ENCODE measurements at regions not wholly inside any gene's neighbourhood (a gene's known extent, or its start where the extent isn't known, plus 50 kb on each side); places are given as distances from the start of the nearest gene placed in this dataset.
"Not testable (repeated sequence)": the region's sequence is repeated elsewhere in the genome, so short reads cannot be mapped to it uniquely, and the experiment has no call there.

DNA sequence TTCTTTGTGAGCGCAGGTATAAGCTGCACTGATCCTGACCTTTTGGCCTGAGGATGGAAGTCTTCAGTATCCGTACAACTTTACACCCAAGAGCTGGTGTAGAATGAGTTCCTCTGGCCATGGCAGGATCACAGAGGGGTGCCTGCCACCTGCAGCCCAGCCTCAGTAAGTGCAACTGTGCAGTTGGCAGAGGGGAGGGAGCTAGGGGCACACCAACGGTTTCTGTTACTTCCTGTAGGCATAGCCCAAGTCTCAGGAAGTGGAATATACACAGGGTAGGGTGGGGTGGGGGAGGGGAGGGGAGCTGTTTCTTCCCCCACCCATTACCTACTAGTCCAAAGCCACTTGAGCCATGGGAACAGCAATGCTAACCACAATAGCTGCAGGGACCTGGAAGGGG lies 85.4 kb upstream of the GBA3 start:
- intact Hi-C loops (cut with DNase I): loop anchor here (1.0 kb wide), 1 partner anchor 196 kb away; no protein-coding TSS in a partner anchor

DNA sequence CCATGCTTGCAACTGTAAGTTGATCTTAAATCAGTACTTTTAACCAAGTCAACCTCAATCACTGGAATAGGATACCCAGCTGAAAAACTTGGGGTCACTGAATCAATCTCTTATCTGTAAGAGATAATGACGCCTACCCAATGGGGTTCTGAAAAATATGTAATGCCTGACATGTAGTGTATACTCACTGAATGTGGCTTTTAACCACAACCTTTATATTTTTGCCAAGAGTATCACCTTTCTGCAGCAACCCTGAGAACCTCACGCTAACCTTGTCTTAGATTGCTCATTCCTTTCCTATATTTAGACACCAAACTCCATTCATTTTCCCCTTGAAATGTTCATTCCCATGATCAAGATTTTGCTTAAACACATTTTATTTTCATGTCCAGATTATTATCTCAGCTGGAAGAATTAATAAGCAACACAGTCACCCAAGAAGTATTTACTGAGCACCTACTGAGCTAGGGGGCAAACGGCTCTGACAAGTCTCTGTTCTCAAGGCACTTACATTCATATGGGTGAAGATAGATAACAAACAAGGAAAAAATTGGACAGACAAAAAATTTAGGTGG lies 82.7 kb upstream of the GBA3 start:
- H3K36me3 ChIP-seq; intact Hi-C loops (cut with DNase I); H3K4me3 ChIP-seq; H3K27me3 ChIP-seq; H3K4me1 ChIP-seq; DNase-seq (ENCODE audit: low spot score in 2 of 2); H3K9me3 ChIP-seq; H3K27ac ChIP-seq: not testable (repeated sequence)

More for the DNA sequence above, 85.4 kb upstream of the GBA3 start:
- DNase-seq (ENCODE audit: low spot score in 2 of 2): no peak
- H3K36me3 ChIP-seq: no peaks in the 10 kb centered on the region
- TF ChIP-seq, protein P1, sequence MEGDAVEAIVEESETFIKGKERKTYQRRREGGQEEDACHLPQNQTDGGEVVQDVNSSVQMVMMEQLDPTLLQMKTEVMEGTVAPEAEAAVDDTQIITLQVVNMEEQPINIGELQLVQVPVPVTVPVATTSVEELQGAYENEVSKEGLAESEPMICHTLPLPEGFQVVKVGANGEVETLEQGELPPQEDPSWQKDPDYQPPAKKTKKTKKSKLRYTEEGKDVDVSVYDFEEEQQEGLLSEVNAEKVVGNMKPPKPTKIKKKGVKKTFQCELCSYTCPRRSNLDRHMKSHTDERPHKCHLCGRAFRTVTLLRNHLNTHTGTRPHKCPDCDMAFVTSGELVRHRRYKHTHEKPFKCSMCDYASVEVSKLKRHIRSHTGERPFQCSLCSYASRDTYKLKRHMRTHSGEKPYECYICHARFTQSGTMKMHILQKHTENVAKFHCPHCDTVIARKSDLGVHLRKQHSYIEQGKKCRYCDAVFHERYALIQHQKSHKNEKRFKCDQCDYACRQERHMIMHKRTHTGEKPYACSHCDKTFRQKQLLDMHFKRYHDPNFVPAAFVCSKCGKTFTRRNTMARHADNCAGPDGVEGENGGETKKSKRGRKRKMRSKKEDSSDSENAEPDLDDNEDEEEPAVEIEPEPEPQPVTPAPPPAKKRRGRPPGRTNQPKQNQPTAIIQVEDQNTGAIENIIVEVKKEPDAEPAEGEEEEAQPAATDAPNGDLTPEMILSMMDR (IDR thresholded peaks at IDR 0.05): peak; percentile 13 to 63 (median 57)
- no peaks in the 10 kb centered on the region for H3K27me3 ChIP-seq
- H3K4me3 ChIP-seq: no peak overlapping the region
- H3K27ac ChIP-seq: no peak overlapping the region
- no peaks in the 10 kb centered on the region for H3K9me3 ChIP-seq
- no peaks in the 10 kb centered on the region for H3K4me1 ChIP-seq

GRCh38 chr4:22614114-22614513 lies 78.6 kb upstream of the GBA3 start:
- H3K9me3 ChIP-seq: no peaks in the 10 kb centered on the region
- no peak for DNase-seq (ENCODE audit: low spot score in 2 of 2)
- TF ChIP-seq, protein P1 (IDR thresholded peaks at IDR 0.05): no peak
- H3K27me3 ChIP-seq: no peaks in the 10 kb centered on the region
- no peak overlapping the region for H3K27ac ChIP-seq
- no peaks in the 10 kb centered on the region for H3K36me3 ChIP-seq
- intact Hi-C loops (cut with DNase I): no loop called here
- H3K4me1 ChIP-seq: no peaks in the 10 kb centered on the region
- H3K4me3 ChIP-seq: no peak overlapping the region

DNA sequence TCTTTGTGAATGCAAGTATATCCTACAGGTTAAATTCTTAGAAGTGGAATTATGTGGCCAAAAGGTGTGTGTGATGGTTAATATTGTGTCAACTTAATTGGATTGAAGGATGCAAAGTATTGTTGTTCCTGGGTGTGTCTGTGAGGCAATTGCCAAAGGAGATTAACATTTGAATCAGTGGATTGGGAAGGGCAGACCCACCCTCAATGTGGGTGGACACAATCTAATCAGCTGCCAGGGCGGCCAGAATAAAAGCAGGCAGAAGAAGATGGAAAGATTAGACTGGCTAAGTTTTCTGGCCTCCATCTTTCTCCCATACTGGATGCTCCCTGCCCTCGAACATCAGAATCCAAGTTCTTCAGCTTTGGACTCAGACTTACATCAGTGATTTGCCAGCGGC lies 76.2 kb upstream of the GBA3 start:
- Histone ChIP-seq H3K27me3 (no peaks in the 10 kb centered on the region), H3K27ac (no peak overlapping the region), H3K4me1 (no peaks in the 10 kb centered on the region), H3K9me3 (no peaks in the 10 kb centered on the region), H3K36me3 (no peaks in the 10 kb centered on the region), H3K4me3 (no peak overlapping the region)
- TF ChIP-seq, protein P1 (IDR thresholded peaks at IDR 0.05): no peak
- intact Hi-C loops (cut with DNase I): no loop called here
- DNase-seq (ENCODE audit: low spot score in 2 of 2): no peak

GRCh38 chr4:22620144-22620543 lies 72.6 kb upstream of the GBA3 start:
- H3K4me3 ChIP-seq; H3K9me3 ChIP-seq; H3K27ac ChIP-seq; H3K27me3 ChIP-seq; DNase-seq (ENCODE audit: low spot score in 2 of 2); H3K36me3 ChIP-seq; intact Hi-C loops (cut with DNase I); H3K4me1 ChIP-seq: not testable (repeated sequence)

- intact Hi-C loops (cut with DNase I): not testable (repeated sequence)
Observed at GRCh38 chr4:22621970-22622369, 70.8 kb upstream of the GBA3 start.

GRCh38 chr4:22624002-22624401 lies 68.7 kb upstream of the GBA3 start:
- DNase-seq (ENCODE audit: low spot score in 2 of 2); H3K4me3 ChIP-seq; H3K36me3 ChIP-seq; H3K27me3 ChIP-seq; H3K9me3 ChIP-seq; intact Hi-C loops (cut with DNase I); H3K4me1 ChIP-seq; H3K27ac ChIP-seq: not testable (repeated sequence)

More at GRCh38 chr4:22621970-22622369, 70.8 kb upstream of the GBA3 start:
- not testable (repeated sequence) for H3K27ac ChIP-seq; H3K36me3 ChIP-seq; H3K4me1 ChIP-seq; H3K9me3 ChIP-seq; DNase-seq (ENCODE audit: low spot score in 2 of 2); H3K27me3 ChIP-seq; H3K4me3 ChIP-seq

GRCh38 chr4:22625311-22625710 lies 67.4 kb upstream of the GBA3 start:
- Histone ChIP-seq H3K4me1 (no peaks in the 10 kb centered on the region), H3K36me3 (no peaks in the 10 kb centered on the region)

DNA sequence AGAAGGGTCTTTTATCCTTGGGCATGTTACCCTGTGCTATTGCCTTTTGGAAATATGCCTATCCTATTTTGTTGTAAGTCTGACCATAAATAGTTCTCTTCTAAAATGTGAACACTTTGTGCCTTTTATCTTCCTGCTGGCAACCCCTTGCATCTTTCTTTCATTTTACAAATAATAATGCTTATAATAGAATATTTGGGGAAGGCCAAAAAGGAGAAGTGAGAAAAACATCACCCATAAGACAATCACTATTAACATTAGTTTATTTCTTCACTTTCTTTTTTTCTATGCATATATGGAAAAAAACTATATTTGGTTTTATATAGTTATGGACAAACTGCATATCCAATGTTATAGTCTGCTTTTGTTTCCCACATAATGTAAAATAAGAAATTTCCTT lies 64.9 kb upstream of the GBA3 start:
- H3K27me3 ChIP-seq; H3K9me3 ChIP-seq; H3K4me3 ChIP-seq; H3K36me3 ChIP-seq; H3K4me1 ChIP-seq; DNase-seq (ENCODE audit: low spot score in 2 of 2); intact Hi-C loops (cut with DNase I); H3K27ac ChIP-seq: not testable (repeated sequence)

More at GRCh38 chr4:22625311-22625710, 67.4 kb upstream of the GBA3 start:
- no peak overlapping the region for H3K4me3 ChIP-seq
- TF ChIP-seq, protein P1 (IDR thresholded peaks at IDR 0.05): no peak
- intact Hi-C loops (cut with DNase I): no loop called here
- no peaks in the 10 kb centered on the region for H3K27me3 ChIP-seq
- H3K27ac ChIP-seq: no peak overlapping the region
- no peaks in the 10 kb centered on the region for H3K9me3 ChIP-seq
- DNase-seq (ENCODE audit: low spot score in 2 of 2): no peak

DNA sequence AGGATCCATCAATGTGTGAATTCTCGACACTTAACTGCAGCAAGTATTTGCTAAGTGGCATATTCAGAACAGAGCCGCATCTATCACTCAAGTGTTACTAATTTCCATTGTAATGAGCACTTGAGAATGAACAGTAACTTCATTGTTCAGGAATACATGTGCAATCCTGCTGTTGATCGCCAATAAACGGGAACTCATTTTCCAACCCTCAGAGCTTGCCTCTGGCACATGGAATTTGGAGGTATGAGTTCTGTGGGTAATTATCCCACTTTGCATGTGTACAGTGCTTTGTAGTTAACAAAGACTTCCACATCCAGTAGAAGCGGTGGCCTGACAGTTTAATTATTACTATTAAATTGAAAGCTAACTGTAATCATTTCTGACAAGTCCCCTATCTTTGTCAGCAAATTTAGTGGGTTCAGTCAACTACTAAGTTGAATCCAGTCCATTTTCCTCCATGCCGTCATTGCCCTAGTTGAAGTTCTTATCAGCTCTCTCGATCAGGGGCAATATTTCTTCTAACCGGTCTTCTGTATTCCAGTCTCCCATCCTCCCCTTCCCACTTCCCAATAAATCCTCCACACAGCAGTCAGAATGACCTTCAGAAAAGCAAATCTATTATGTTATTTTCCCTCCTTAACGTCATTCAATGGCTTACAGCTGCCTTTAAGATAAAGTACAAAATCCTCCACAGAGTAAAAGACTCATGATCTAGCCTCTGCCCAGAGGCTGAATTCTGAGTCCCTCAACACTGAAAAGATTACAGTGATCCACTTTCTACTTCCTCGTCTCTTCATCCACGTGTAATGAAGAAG lies 62.4 kb upstream of the GBA3 start:
- intact Hi-C loops (cut with DNase I); H3K36me3 ChIP-seq; H3K4me1 ChIP-seq; H3K27me3 ChIP-seq; DNase-seq (ENCODE audit: low spot score in 2 of 2); H3K9me3 ChIP-seq; H3K4me3 ChIP-seq; H3K27ac ChIP-seq: not testable (repeated sequence)

All from ascending aorta (tissue), 2 donors.